ENCODE measurements at regions not wholly inside any gene's neighbourhood (a gene's known extent, or its start where the extent isn't known, plus 50 kb on each side); places are given as distances from the start of the nearest gene placed in this dataset.

DNA sequence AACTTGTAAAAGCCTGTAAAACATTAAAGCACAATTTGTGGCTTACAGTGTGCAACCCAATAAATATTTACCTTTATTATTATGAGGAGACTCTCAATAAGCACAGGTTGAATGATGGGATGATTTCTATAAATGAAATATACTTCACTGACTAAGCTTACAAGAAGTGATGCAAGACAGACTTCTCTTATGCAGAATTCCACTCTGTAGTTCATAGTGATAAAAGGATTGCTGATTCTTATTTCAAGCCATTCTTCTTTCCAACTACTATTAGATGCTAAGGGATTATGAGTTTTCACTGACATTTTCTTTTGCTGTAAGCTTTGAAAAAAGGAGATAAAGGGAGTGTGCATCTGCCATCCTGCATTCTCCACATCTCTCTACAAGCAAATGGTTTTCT is 149.0 kb upstream of the ARG1 start:
- ChIA-PET POLR2A (no interaction called here), CTCF (no interaction called here)
- Histone ChIP-seq H3K4me2 (no peak overlapping the region), H3K4me3 (no peak overlapping the region), H3K9me3 (0 out of 3 replicates have a peak, but pooled peaks cover 3% of the 10 kb centered on the region), H3K4me1 (no peaks in the 10 kb centered on the region), H3K27ac (no peak overlapping the region)
- DNase-seq (ENCODE audit: low read depth in 1 of 2, low spot score in 1 of 2) (no peak), FAIRE-seq (no peak), ATAC-seq (no peak)
- TF ChIP-seq HEYL (CRISPR knock-in tag; IDR thresholded peaks at IDR 0.05) (no peak), KDM1A (IDR thresholded peaks at IDR 0.05; ENCODE audit: low read depth) (no peak)

- CTCF ChIA-PET = no interaction called here
- Histone ChIP-seq H3K4me3 (no peak overlapping the region), H3K27ac (no peak overlapping the region), H3K4me1 (no peaks in the 10 kb centered on the region), H3K4me2 (no peak overlapping the region), H3K9me3 (0 out of 3 replicates have a peak, but pooled peaks cover 3% of the 10 kb centered on the region)
- WGBS (ENCODE audit: missing lambda C conversion rate) = 51% methylated on average over 4 of the region's 4 CpGs
- FAIRE-seq = no peak
- DNase-seq (ENCODE audit: low read depth in 1 of 2, low spot score in 1 of 2) = no peak
- ATAC-seq = no peak
- POLR2A ChIA-PET = no interaction called here
- TF ChIP-seq ZFP36 (IDR thresholded peaks at IDR 0.05; ENCODE audit: borderline replicate concordance, partially characterized antibody) (no peak), BHLHE40 (IDR thresholded peaks at IDR 0.05; ENCODE audit: low read depth, low read length) (no peak), CHD2 (IDR thresholded peaks at IDR 0.05; ENCODE audit: low read length, partially characterized antibody) (no peak), RAD21 (conservative IDR thresholded peaks at IDR 0.05 in 1 of 2, IDR thresholded peaks at IDR 0.05 in 1 of 2) (no peak), ZSCAN20 (CRISPR knock-in tag; IDR thresholded peaks at IDR 0.05) (no peak), RFX5 (IDR thresholded peaks at IDR 0.05) (no peak), ZC3H11A (IDR thresholded peaks at IDR 0.05) (no peak), POLR2A (IDR thresholded peaks at IDR 0.05; ENCODE audit: low read length) (no peak), RARB (CRISPR knock-in tag; IDR thresholded peaks at IDR 0.05) (no peak), FOSL2 (IDR thresholded peaks at IDR 0.05) (no peak), FOSL2 (CRISPR knock-in tag; IDR thresholded peaks at IDR 0.05) (no peak), CTCF (IDR thresholded peaks at IDR 0.05) (no peak), CEBPB (IDR thresholded peaks at IDR 0.05) (no peak), EHMT2 (IDR thresholded peaks at IDR 0.05; ENCODE audit: low read depth) (no peak), MAX (IDR thresholded peaks at IDR 0.05) (no peak)
- TF ChIP-seq, protein P1, sequence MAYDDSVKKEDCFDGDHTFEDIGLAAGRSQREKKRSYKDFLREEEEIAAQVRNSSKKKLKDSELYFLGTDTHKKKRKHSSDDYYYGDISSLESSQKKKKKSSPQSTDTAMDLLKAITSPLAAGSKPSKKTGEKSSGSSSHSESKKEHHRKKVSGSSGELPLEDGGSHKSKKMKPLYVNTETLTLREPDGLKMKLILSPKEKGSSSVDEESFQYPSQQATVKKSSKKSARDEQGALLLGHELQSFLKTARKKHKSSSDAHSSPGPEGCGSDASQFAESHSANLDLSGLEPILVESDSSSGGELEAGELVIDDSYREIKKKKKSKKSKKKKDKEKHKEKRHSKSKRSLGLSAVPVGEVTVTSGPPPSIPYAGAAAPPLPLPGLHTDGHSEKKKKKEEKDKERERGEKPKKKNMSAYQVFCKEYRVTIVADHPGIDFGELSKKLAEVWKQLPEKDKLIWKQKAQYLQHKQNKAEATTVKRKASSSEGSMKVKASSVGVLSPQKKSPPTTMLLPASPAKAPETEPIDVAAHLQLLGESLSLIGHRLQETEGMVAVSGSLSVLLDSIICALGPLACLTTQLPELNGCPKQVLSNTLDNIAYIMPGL (CRISPR knock-in tag; IDR thresholded peaks at IDR 0.05; ENCODE audit: borderline replicate concordance) = no peak
- TF ChIP-seq, protein P2, sequence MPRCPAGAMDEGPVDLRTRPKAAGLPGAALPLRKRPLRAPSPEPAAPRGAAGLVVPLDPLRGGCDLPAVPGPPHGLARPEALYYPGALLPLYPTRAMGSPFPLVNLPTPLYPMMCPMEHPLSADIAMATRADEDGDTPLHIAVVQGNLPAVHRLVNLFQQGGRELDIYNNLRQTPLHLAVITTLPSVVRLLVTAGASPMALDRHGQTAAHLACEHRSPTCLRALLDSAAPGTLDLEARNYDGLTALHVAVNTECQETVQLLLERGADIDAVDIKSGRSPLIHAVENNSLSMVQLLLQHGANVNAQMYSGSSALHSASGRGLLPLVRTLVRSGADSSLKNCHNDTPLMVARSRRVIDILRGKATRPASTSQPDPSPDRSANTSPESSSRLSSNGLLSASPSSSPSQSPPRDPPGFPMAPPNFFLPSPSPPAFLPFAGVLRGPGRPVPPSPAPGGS (IDR thresholded peaks at IDR 0.05) = no peak
Observed at GRCh38 chr6:131424475-131424874, 148.6 kb upstream of the ARG1 start.

- WGBS (ENCODE audit: missing lambda C conversion rate) = 4% methylated on average over 5 of the region's 5 CpGs
- DNase-seq (ENCODE audit: low read depth in 1 of 2, low spot score in 1 of 2) (no peak), ATAC-seq (no peak), FAIRE-seq (no peak)
- CTCF ChIA-PET = no interaction called here
- Histone ChIP-seq H3K4me1 (no peaks in the 10 kb centered on the region), H3K9me3 (0 out of 3 replicates have a peak, but pooled peaks cover 3% of the 10 kb centered on the region), H3K27ac (no peak overlapping the region), H3K4me3 (no peak overlapping the region), H3K4me2 (no peak overlapping the region)
- POLR2A ChIA-PET = no interaction called here
- TF ChIP-seq USF2 (IDR thresholded peaks at IDR 0.05) (no peak), POLR2A (IDR thresholded peaks at IDR 0.05; ENCODE audit: low read length) (no peak), NFE2L2 (conservative IDR thresholded peaks at IDR 0.05; ENCODE audit: low read length) (no peak), TFCP2L1 (CRISPR knock-in tag; IDR thresholded peaks at IDR 0.05) (no peak), GATA3 (IDR thresholded peaks at IDR 0.05; ENCODE audit: borderline replicate concordance) (no peak), RAD21 (conservative IDR thresholded peaks at IDR 0.05 in 1 of 2, IDR thresholded peaks at IDR 0.05 in 1 of 2) (no peak), TP53 (CRISPR knock-in tag; IDR thresholded peaks at IDR 0.05) (no peak), EP300 (IDR thresholded peaks at IDR 0.05) (no peak), HEYL (CRISPR knock-in tag; IDR thresholded peaks at IDR 0.05) (no peak)
Observed at GRCh38 chr6:131427434-131428058, 145.5 kb upstream of the ARG1 start.

Measured in A549 (cell line).